H1 (cell line): ENCODE measurements at regions not wholly inside any gene's neighbourhood (a gene's known extent, or its start where the extent isn't known, plus 50 kb on each side); places are given as distances from the start of the nearest gene placed in this dataset.

ENCODE experiments used
- CTCF ChIA-PET: fragments of 300-600 bp; sonication (Branson Sonifier 250); formaldehyde crosslinking; loops from one replicate; lab custom pipeline; 2021; ENCODE audit not compliant: partially characterized antibody; lab: Charles Lee
- POLR2A ChIA-PET: fragments of 300-600 bp; sonication (Branson Sonifier 250); formaldehyde crosslinking; loops from one replicate; lab custom pipeline; 2021; ENCODE audit warnings: inconsistent platforms; ENCODE audit not compliant: partially characterized antibody; lab: Charles Lee
- DNase-seq, 2 experiments: peaks; one replicate each; pipeline versions ENCODE4 v3.0.0 to v3.0.0-alpha.2; 2010 to 2022; ENCODE audit warnings: low spot score in 2 of 2, low read depth in 1 of 2, mixed read lengths in 1 of 2
- FAIRE-seq: peaks from 2 replicates; lab custom pipeline; 2011; peaks lifted over from hg19 to GRCh38; lab: Jason Lieb, UNC
- H2AFZ ChIP-seq: 2 replicates; pipeline ENCODE4 v1.8.1; 2012; ENCODE audit warnings: low read length, inconsistent platforms
- H2AK5ac ChIP-seq: 2 replicates; pipeline ENCODE4 v1.6.1; 2013; ENCODE audit warnings: low read depth, low read length
- H2BK120ac ChIP-seq: replicated peaks from 2 replicates; pipeline ENCODE3; 2013; ENCODE audit warnings: low read depth, low read length, inconsistent platforms
- H2BK12ac ChIP-seq: 2 replicates; pipeline ENCODE4 v1.6.1; 2013; ENCODE audit warnings: low read depth, low read length
- H2BK15ac ChIP-seq: 2 replicates; pipeline ENCODE4 v1.6.1; 2013; ENCODE audit warnings: low read length
- H2BK20ac ChIP-seq: 2 replicates; pipeline ENCODE4 v1.6.1; 2013; ENCODE audit warnings: low read length
- H2BK5ac ChIP-seq: 2 replicates; pipeline ENCODE4 v1.6.1; 2013; ENCODE audit warnings: low read depth, low read length
- H3K14ac ChIP-seq: 2 replicates; pipeline ENCODE4 v1.6.1; 2013; ENCODE audit warnings: inconsistent platforms; ENCODE audit not compliant: insufficient read length
- H3K18ac ChIP-seq: 2 replicates; pipeline ENCODE4 v1.6.1; 2013; ENCODE audit warnings: low read length; ENCODE audit errors: extremely low read depth
- H3K23ac ChIP-seq: 2 replicates; pipeline ENCODE4 v1.6.1; 2013; ENCODE audit warnings: inconsistent platforms; ENCODE audit not compliant: insufficient read length
- H3K23me2 ChIP-seq: 2 replicates; pipeline ENCODE4 v1.6.1; 2013; ENCODE audit warnings: low read depth, low read length
- H3K27ac ChIP-seq: 2 replicates; pipeline ENCODE4 v1.6.1; 2011; ENCODE audit warnings: low read depth, low read length, inconsistent platforms
- H3K27me3 ChIP-seq, 4 experiments: replicated peaks in 1 of 4; 1 replicate in 1 of 4; 2 replicates in 3 of 4; pipeline versions ENCODE4 v1.6.1 to v1.8.1; 2011 to 2013; ENCODE audit warnings: low read length in 3 of 4, mild to moderate bottlenecking in 3 of 4, inconsistent platforms in 2 of 4, mixed read lengths in 2 of 4, moderate library complexity in 1 of 4; ENCODE audit not compliant: control insufficient read depth in 3 of 4, insufficient read depth in 3 of 4; ENCODE audit errors: extremely low read depth in 1 of 4
- H3K36me3 ChIP-seq, 4 experiments: 2 replicates each; pipeline versions ENCODE4 v1.6.1 to v1.8.1; 2011 to 2013; ENCODE audit warnings: mild to moderate bottlenecking in 4 of 4, low read length in 3 of 4, moderate library complexity in 2 of 4, control low read depth in 1 of 4, inconsistent platforms in 1 of 4; ENCODE audit not compliant: insufficient read depth in 4 of 4, control insufficient read depth in 2 of 4
- H3K4ac ChIP-seq: replicated peaks from 2 replicates; pipeline ENCODE3; 2013; ENCODE audit warnings: low read length, low read depth, mixed read lengths, inconsistent platforms; ENCODE audit not compliant: insufficient read length
- H3K4me1 ChIP-seq, 4 experiments: replicated peaks in 1 of 4; 1 replicate in 1 of 4; 2 replicates in 3 of 4; pipeline versions ENCODE4 v1.6.1 to v1.8.1; 2011 to 2013; ENCODE audit warnings: low read length in 3 of 4, inconsistent platforms in 2 of 4, mixed read lengths in 1 of 4; ENCODE audit not compliant: insufficient read depth in 4 of 4, control insufficient read depth in 3 of 4
- H3K4me2 ChIP-seq, 2 experiments: 2 replicates each; pipeline versions ENCODE4 v1.6.1 to v1.8.1; 2011 to 2013; ENCODE audit warnings: low read depth in 2 of 2, low read length in 2 of 2, control low read depth in 1 of 2, inconsistent platforms in 1 of 2, mild to moderate bottlenecking in 1 of 2; ENCODE audit not compliant: insufficient read depth in 1 of 2
- H3K4me3 ChIP-seq, 4 experiments: fragments of 200-600, 300-600 bp in 1 of 4; sonication (generic), shearing (Covaris generic), sonication (Bioruptor Twin) in 1 of 4; 2 replicates each; pipeline versions ENCODE4 v1.5.1 to v1.8.1; 2011 to 2016; ENCODE audit warnings: low read length in 4 of 4, low read depth in 3 of 4, control low read depth in 2 of 4, inconsistent platforms in 2 of 4, mild to moderate bottlenecking in 2 of 4, mixed read lengths in 1 of 4, moderate library complexity in 1 of 4; ENCODE audit not compliant: insufficient read depth in 2 of 4; ENCODE audit errors: extremely low read depth in 1 of 4
- H3K56ac ChIP-seq: replicated peaks from 2 replicates; pipeline ENCODE3; 2013; ENCODE audit warnings: low read depth, mild to moderate bottlenecking, mixed read lengths, low read length, inconsistent platforms; ENCODE audit not compliant: insufficient read length
- H3K79me1 ChIP-seq: 2 replicates; pipeline ENCODE4 v1.6.1; 2013; ENCODE audit warnings: low read depth, low read length, control low read depth
- H3K79me2 ChIP-seq, 2 experiments: 2 replicates each; pipeline versions ENCODE4 v1.6.1 to v1.8.1; 2012 to 2013; ENCODE audit warnings: low read length in 2 of 2, mild to moderate bottlenecking in 2 of 2, inconsistent platforms in 1 of 2; ENCODE audit not compliant: insufficient read depth in 2 of 2, control insufficient read depth in 1 of 2
- H3K9ac ChIP-seq, 4 experiments: replicated peaks in 1 of 4; 1 replicate in 1 of 4; 2 replicates in 3 of 4; pipeline versions ENCODE4 v1.6.1 to v1.8.1; 2011 to 2013; ENCODE audit warnings: low read depth in 3 of 4, low read length in 3 of 4, control low read depth in 2 of 4, mild to moderate bottlenecking in 2 of 4, moderate library complexity in 2 of 4, inconsistent platforms in 1 of 4; ENCODE audit errors: extremely low read depth in 1 of 4
- H3K9me3 ChIP-seq, 2 experiments: 2 replicates each; pipeline versions ENCODE4 v1.6.1 to v1.8.1; 2012 to 2013; ENCODE audit warnings: mild to moderate bottlenecking in 2 of 2, moderate library complexity in 2 of 2, control low read depth in 1 of 2, inconsistent platforms in 1 of 2, low read depth in 1 of 2, low read length in 1 of 2, mixed read lengths in 1 of 2; ENCODE audit not compliant: insufficient read depth in 2 of 2
- H4K20me1 ChIP-seq, 2 experiments: replicated peaks in 1 of 2; 2 replicates each; pipeline versions ENCODE3 to v1.8.1; 2011 to 2013; ENCODE audit warnings: inconsistent platforms in 2 of 2, low read length in 2 of 2, mild to moderate bottlenecking in 1 of 2; ENCODE audit not compliant: insufficient read depth in 2 of 2, control insufficient read depth in 1 of 2
- H4K5ac ChIP-seq: 2 replicates; pipeline ENCODE4 v1.6.1; 2013; ENCODE audit warnings: low read length, low read depth, mixed read lengths, inconsistent platforms; ENCODE audit not compliant: insufficient read length
- H4K8ac ChIP-seq: 2 replicates; pipeline ENCODE4 v1.8.0; 2013; ENCODE audit warnings: mild to moderate bottlenecking, moderate library complexity, low read length, inconsistent platforms; ENCODE audit not compliant: insufficient read depth; ENCODE audit errors: extremely low read depth
- H4K91ac ChIP-seq: replicated peaks from 2 replicates; pipeline ENCODE3; 2013; ENCODE audit warnings: low read length, mixed read lengths, inconsistent platforms; ENCODE audit not compliant: insufficient read length
- ASH2L ChIP-seq: fragments of 200-600, 300-600 bp; sonication (generic); IDR thresholded peaks from one replicate; pipeline ENCODE4 v1.7.1; 2017; ENCODE audit warnings: low read length
- ATF3 ChIP-seq: IDR thresholded peaks from 2 replicates; pipeline ENCODE4 v1.6.1; 2011; ENCODE audit warnings: low read depth, mild to moderate bottlenecking, low read length; ENCODE audit not compliant: insufficient read depth
- BCL11A ChIP-seq, 2 experiments: IDR thresholded peaks; one replicate each; pipeline ENCODE4 v1.6.1; 2011; ENCODE audit warnings: low read depth in 2 of 2, low read length in 2 of 2, mild to moderate bottlenecking in 2 of 2
- BRCA1 ChIP-seq: IDR thresholded peaks from 2 replicates; pipeline ENCODE4 v1.6.1; 2012; ENCODE audit warnings: low read depth, low read length, improper control_type of control experiment
- CEBPB ChIP-seq: IDR thresholded peaks from 2 replicates; pipeline ENCODE4 v1.6.1; 2012; ENCODE audit warnings: low read depth, low read length
- E2F6 ChIP-seq: IDR thresholded peaks from 2 replicates; pipeline ENCODE4 v1.6.1; 2012; ENCODE audit warnings: inconsistent platforms
- EP300 ChIP-seq, 2 experiments: IDR thresholded peaks; 1 replicate in 1 of 2; 2 replicates in 1 of 2; pipeline ENCODE4 v1.6.1; 2011 to 2012; ENCODE audit warnings: low read depth in 2 of 2, low read length in 2 of 2, mild to moderate bottlenecking in 2 of 2, borderline replicate concordance in 1 of 2, inconsistent platforms in 1 of 2, moderate library complexity in 1 of 2
- FOSL1 ChIP-seq: IDR thresholded peaks from 2 replicates; pipeline ENCODE4 v1.6.1; 2011; ENCODE audit warnings: mild to moderate bottlenecking, low read depth, low read length, moderate library complexity; ENCODE audit not compliant: insufficient read depth
- HDAC2 ChIP-seq, 2 experiments: fragments of 300-600 bp in 1 of 2; sonication (generic) in 1 of 2; IDR thresholded peaks; 2 replicates each; pipeline ENCODE4 v1.6.1; 2011 to 2012; ENCODE audit warnings: low read depth in 2 of 2, low read length in 2 of 2, mild to moderate bottlenecking in 2 of 2, moderate library complexity in 2 of 2, borderline replicate concordance in 1 of 2, inconsistent platforms in 1 of 2
- HDAC6 ChIP-seq: IDR thresholded peaks from one replicate; pipeline ENCODE4 v1.7.1; 2012; ENCODE audit warnings: low read depth, mild to moderate bottlenecking, inconsistent platforms, low read length, moderate library complexity
- MAFK ChIP-seq: IDR thresholded peaks from 2 replicates; pipeline ENCODE4 v1.6.1; 2012; ENCODE audit warnings: low read depth, mild to moderate bottlenecking, improper control_type of control experiment, low read length
- RNF2 ChIP-seq: fragments of 200-900, 300-1000 bp; sonication (generic); IDR thresholded peaks from 2 replicates; pipeline ENCODE4 v1.7.1; 2016; ENCODE audit warnings: borderline replicate concordance, low read depth, mild to moderate bottlenecking, antibody characterized with exemption, low read length; ENCODE audit not compliant: poor library complexity, severe bottlenecking; ENCODE audit errors: missing control alignments
- SP1 ChIP-seq: IDR thresholded peaks from 2 replicates; pipeline ENCODE4 v1.6.1; 2011; ENCODE audit warnings: low read depth, low read length
- WGBS, 2 experiments: shearing (Covaris generic) in 1 of 2; methylation state at CpG; one replicate each; pipeline versions ENCODE4 v1.1.6 to v1.1.7; 2013 to 2015; ENCODE audit warnings: low lambda C conversion rate in 2 of 2, mixed read lengths in 2 of 2, inconsistent platforms in 1 of 2, low coverage in 1 of 2, missing lambda C conversion rate in 1 of 2; ENCODE audit not compliant: insufficient replicate concordance in 2 of 2, insufficient coverage in 1 of 2, insufficient read length in 1 of 2; ENCODE audit errors: extremely low coverage in 1 of 2, missing lambda C conversion rate in 1 of 2; 5-methylcytosine and 5-hydroxymethylcytosine counted together

- H2BK15ac ChIP-seq = no peak overlapping the region
- H3K23ac ChIP-seq = no peak overlapping the region
- no peak overlapping the region for H4K8ac ChIP-seq
- no peaks in the 10 kb centered on the region for H3K79me2 ChIP-seq
- CTCF ChIA-PET = interaction anchor here (0.7 kb wide), 1 partner anchor 104 kb away, joined by 3 read pairs; no protein-coding TSS in a partner anchor
- no peaks in the 10 kb centered on the region for H3K27me3 ChIP-seq
- no peak for DNase-seq
- no peaks in the 10 kb centered on the region for H3K9me3 ChIP-seq
- no peaks in the 10 kb centered on the region for H3K36me3 ChIP-seq
- no peaks in the 10 kb centered on the region for H4K20me1 ChIP-seq
- no peak overlapping the region for H3K9ac ChIP-seq
- no peak overlapping the region for H4K5ac ChIP-seq
- H3K4me1 ChIP-seq = no peaks in the 10 kb centered on the region
- no peak overlapping the region for H2BK20ac ChIP-seq
- POLR2A ChIA-PET = no interaction called here
- no peak overlapping the region for H2BK120ac ChIP-seq
- no peak for FAIRE-seq
- H3K23me2 ChIP-seq = no peaks in the 10 kb centered on the region
- no peak overlapping the region for H3K4me2 ChIP-seq
- H2AK5ac ChIP-seq = no peak overlapping the region
- H2AFZ ChIP-seq = no peak overlapping the region
- H3K79me1 ChIP-seq = no peaks in the 10 kb centered on the region
- no peak overlapping the region for H3K56ac ChIP-seq
- H3K14ac ChIP-seq = no peak overlapping the region
- H2BK12ac ChIP-seq = no peak overlapping the region
- no peak overlapping the region for H3K27ac ChIP-seq
- H2BK5ac ChIP-seq = no peak overlapping the region
- H3K4ac ChIP-seq = no peak overlapping the region
- no peak overlapping the region for H4K91ac ChIP-seq
- 79% methylated on average over 3 of the region's 3 CpGs; no CpG with 5 or more reads in 1 of the 2 experiments for WGBS, 2 experiments
- H3K4me3 ChIP-seq = no peak overlapping the region
- H3K18ac ChIP-seq = no peak overlapping the region
- TF ChIP-seq BCL11A (IDR thresholded peaks at IDR 0.05; ENCODE audit: low read depth in 2 of 2, low read length in 2 of 2) (no peak), CEBPB (no peak), ASH2L (no peak), RNF2 (no peak), HDAC6 (no peak), E2F6 (no peak), MAFK (no peak), ATF3 (no peak), HDAC2 (IDR thresholded peaks at IDR 0.05; ENCODE audit: borderline replicate concordance in 1 of 2, low read depth in 2 of 2, low read length in 2 of 2) (no peak), EP300 (IDR thresholded peaks at IDR 0.05; ENCODE audit: borderline replicate concordance in 1 of 2, low read depth in 2 of 2, low read length in 2 of 2) (no peak), SP1 (no peak), BRCA1 (no peak), FOSL1 (no peak)
Observed at GRCh38 chr7:15764010-15764409, 77.5 kb upstream of the MEOX2 start.
